HCT116 (cell line): ENCODE measurements at regions not wholly inside any gene's neighbourhood (a gene's known extent, or its start where the extent isn't known, plus 50 kb on each side); places are given as distances from the start of the nearest gene placed in this dataset.

Experiments used
- ATAC-seq: fragments of 200-7000 bp; cut with Tn5 transposase; 2 replicates; pipeline ENCODE4 v1.9.1; 2020; ENCODE audit warnings: mild to moderate bottlenecking, moderate library complexity
- BruUV-seq: library from RNA; stranded (reverse); fragments of 400-500 nt; replicated peaks from 2 replicates; lab custom pipeline; 2021; lab: Mats Ljungman, UMichigan
- CTCF ChIA-PET: fragments of 300-600 bp; sonication (Branson Sonifier 250); formaldehyde crosslinking; loops from one replicate; lab custom pipeline; 2021; ENCODE audit warnings: antibody characterized with exemption; lab: Charles Lee
- POLR2A ChIA-PET: fragments of 300-600, 350-600 bp; sonication (Branson Sonifier 250); formaldehyde crosslinking; loops from one replicate; lab custom pipeline; 2021; ENCODE audit warnings: antibody characterized with exemption; lab: Charles Lee
- RAD21 ChIA-PET, 2 experiments: fragments of 300-600 bp; sonication (Branson Sonifier 250); formaldehyde crosslinking; loops; one replicate each; lab custom pipeline; 2023; ENCODE audit warnings: low total read pairs in 2 of 2; ENCODE audit not compliant: uncharacterized antibody in 2 of 2, unreplicated experiment in 2 of 2, low non-redundant PET in 1 of 2; lab: Charles Lee
- DNase-seq: peaks from one replicate; pipeline ENCODE4 v3.0.0-alpha.2; 2010; ENCODE audit warnings: low read depth, low spot score
- H2AFZ ChIP-seq: fragments of 200-600 bp; shearing (Covaris generic), sonication (generic); 2 replicates; pipeline ENCODE4 v1.6.1; 2017; ENCODE audit warnings: low read depth, mixed run types, mixed read lengths, antibody characterized with exemption, low read length; ENCODE audit not compliant: poor library complexity, severe bottlenecking
- H3K27ac ChIP-seq: 2 replicates; pipeline ENCODE4 v1.5.1; 2012; ENCODE audit warnings: low read depth, low read length
- H3K27me3 ChIP-seq: fragments of 200-600 bp; sonication (generic); 2 replicates; pipeline ENCODE4 v1.6.1; 2016; ENCODE audit warnings: mixed run types, low read length, mixed read lengths; ENCODE audit not compliant: insufficient read depth
- H3K36me3 ChIP-seq, 2 experiments: fragments of 200-500 bp in 1 of 2; fragments of 200-600 bp in 1 of 2; sonication (Bioruptor generic) in 1 of 2; sonication (generic) in 1 of 2; 2 replicates each; pipeline versions ENCODE4 v1.5.1 to v1.6.1; 2014 to 2016; ENCODE audit warnings: low read length in 2 of 2, inconsistent platforms in 1 of 2, mixed read lengths in 1 of 2, mixed run types in 1 of 2; ENCODE audit not compliant: insufficient read depth in 2 of 2, control insufficient read depth in 1 of 2
- H3K4me1 ChIP-seq, 2 experiments: fragments of 200-600 bp in 1 of 2; sonication (generic) in 1 of 2; 2 replicates each; pipeline versions ENCODE4 v1.5.1 to v1.6.1; 2012 to 2017; ENCODE audit warnings: low read length in 2 of 2, inconsistent platforms in 1 of 2, mild to moderate bottlenecking in 1 of 2, mixed read lengths in 1 of 2, mixed run types in 1 of 2, moderate library complexity in 1 of 2; ENCODE audit not compliant: insufficient read depth in 2 of 2, control insufficient read depth in 1 of 2
- H3K4me2 ChIP-seq: fragments of 200-600 bp; sonication (generic); 2 replicates; pipeline ENCODE4 v1.6.1; 2017; ENCODE audit warnings: mixed run types, low read length, mixed read lengths
- H3K4me3 ChIP-seq, 2 experiments: fragments of 200-600 bp in 1 of 2; sonication (generic) in 1 of 2; replicated peaks in 1 of 2; 2 replicates each; pipeline ENCODE4 v1.5.1; 2011 to 2016; ENCODE audit warnings: low read length in 2 of 2, control low read depth in 1 of 2, low read depth in 1 of 2, mild to moderate bottlenecking in 1 of 2, mixed read lengths in 1 of 2, mixed run types in 1 of 2
- H3K79me2 ChIP-seq: fragments of 200-600 bp; sonication (generic); 2 replicates; pipeline ENCODE4 v1.6.1; 2017; ENCODE audit warnings: mild to moderate bottlenecking, mixed run types, low read length, moderate library complexity, mixed read lengths; ENCODE audit not compliant: insufficient read depth
- H3K9ac ChIP-seq: fragments of 200-600 bp; sonication (generic); 2 replicates; pipeline ENCODE4 v1.6.1; 2016; ENCODE audit warnings: low read length, mixed read lengths
- H3K9me2 ChIP-seq: fragments of 200-600 bp; sonication (generic), shearing (Covaris generic); 2 replicates; pipeline ENCODE4 v1.6.1; 2017; ENCODE audit warnings: mixed run types, mild to moderate bottlenecking, moderate library complexity; ENCODE audit not compliant: insufficient read depth
- H3K9me3 ChIP-seq, 2 experiments: fragments of 200-500 bp in 1 of 2; fragments of 200-600 bp in 1 of 2; sonication (Bioruptor generic) in 1 of 2; sonication (generic) in 1 of 2; 2 replicates each; pipeline ENCODE4 v1.6.1; 2014 to 2017; ENCODE audit warnings: low read length in 2 of 2, mixed read lengths in 2 of 2, inconsistent platforms in 1 of 2, low read depth in 1 of 2, mild to moderate bottlenecking in 1 of 2, mixed run types in 1 of 2, moderate library complexity in 1 of 2; ENCODE audit not compliant: control insufficient read depth in 1 of 2, insufficient read depth in 1 of 2
- H4K20me1 ChIP-seq: fragments of 200-600 bp; sonication (generic), shearing (Covaris generic); 2 replicates; pipeline ENCODE4 v1.6.1; 2017; ENCODE audit warnings: mixed run types, mild to moderate bottlenecking, moderate library complexity; ENCODE audit not compliant: insufficient read depth
- CEBPB ChIP-seq: IDR thresholded peaks from 2 replicates; pipeline ENCODE4 v1.6.1; 2012; ENCODE audit warnings: low read depth
- FOSL1 ChIP-seq: IDR thresholded peaks from 2 replicates; pipeline ENCODE4 v1.6.1; 2012; ENCODE audit warnings: low read depth
- SP1 ChIP-seq: IDR thresholded peaks from 2 replicates; pipeline ENCODE4 v1.6.1; 2012; ENCODE audit warnings: low read depth
- TCF7L2 ChIP-seq: IDR thresholded peaks from 2 replicates; pipeline ENCODE4 v1.7.0; 2011; ENCODE audit warnings: borderline replicate concordance, inconsistent platforms; ENCODE audit not compliant: insufficient read depth, insufficient read length; ENCODE audit errors: extremely low read depth
- YY1 ChIP-seq: IDR thresholded peaks from 2 replicates; pipeline ENCODE4 v1.6.1; 2011; ENCODE audit warnings: low read length, low read depth, moderate library complexity, mild to moderate bottlenecking; ENCODE audit not compliant: insufficient replicate concordance; ENCODE audit errors: extremely low read depth
- ZFX ChIP-seq: fragments of 450-650 bp; IDR thresholded peaks from 2 replicates; pipeline ENCODE4 v1.6.1; 2017
- ZNF274 ChIP-seq: fragments of 200-500 bp; sonication (Bioruptor generic); IDR thresholded peaks from 2 replicates; pipeline ENCODE4 v1.6.1; 2014; ENCODE audit warnings: mild to moderate bottlenecking, low read depth, low read length, inconsistent platforms
- intact Hi-C: fragments of 100-400 bp; cut with micrococcal nuclease; formaldehyde crosslinking; loops from 2 replicates; pipeline ENCODE4 v1.10.0; 2022
- TF ChIP-seq, protein P1 (sequence below): IDR thresholded peaks from 2 replicates; pipeline ENCODE4 v1.6.1; 2012; ENCODE audit warnings: low read depth
- TF ChIP-seq, protein P2 (sequence below): IDR thresholded peaks from 2 replicates; pipeline ENCODE4 v1.6.1; 2012
- TF ChIP-seq, protein P3 (sequence below), 3 experiments: fragments of 200-600 bp in 1 of 3; sonication (generic) in 1 of 3; IDR thresholded peaks in 2 of 3; conservative IDR thresholded peaks in 1 of 3; 2 replicates each; pipeline ENCODE4 v1.5.1; 2012 to 2017; ENCODE audit warnings: low read depth in 2 of 3, low read length in 2 of 3, antibody characterized with exemption in 1 of 3, borderline replicate concordance in 1 of 3, control low read depth in 1 of 3, mild to moderate bottlenecking in 1 of 3, mixed read lengths in 1 of 3, mixed run types in 1 of 3, moderate library complexity in 1 of 3; ENCODE audit not compliant: insufficient read depth in 1 of 3

DNA sequence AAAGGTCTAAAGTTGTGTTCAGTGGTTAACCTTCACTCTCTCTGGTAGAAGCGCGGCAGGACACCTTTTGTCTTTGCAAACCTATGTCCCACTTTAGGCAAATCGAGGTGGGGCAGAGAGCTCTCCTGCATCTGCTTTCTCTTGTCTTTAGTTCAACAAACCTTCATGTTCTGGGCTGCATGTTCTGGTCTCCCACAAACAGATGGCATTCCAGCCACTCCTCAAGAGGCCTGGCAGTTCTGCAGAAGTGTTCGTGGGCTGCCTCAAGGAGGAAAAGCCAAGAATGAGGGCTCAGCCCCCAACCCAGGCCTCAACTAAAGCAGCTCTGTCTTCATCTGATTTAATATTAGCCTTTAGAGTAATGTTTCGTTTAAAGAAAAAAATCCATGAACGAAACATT is 82.2 kb downstream of the SOD2 start:
- POLR2A ChIA-PET: interaction anchor here (0.7 kb wide), 1 partner anchor 80 kb away, joined by 3 read pairs; no protein-coding TSS in a partner anchor
- ATAC-seq (no peak), DNase-seq (no peak)
- Histone ChIP-seq H3K9ac (no peak overlapping the region), H3K27me3 (no peaks in the 10 kb centered on the region), H3K79me2 (no peaks in the 10 kb centered on the region), H2AFZ (no peak overlapping the region), H3K4me3 (no peak overlapping the region), H3K9me2 (no peaks in the 10 kb centered on the region), H3K4me2 (no peak overlapping the region), H3K4me1 (no peaks in the 10 kb centered on the region), H3K9me3 (no peaks in the 10 kb centered on the region), H3K27ac (no peak overlapping the region), H3K36me3 (no peaks in the 10 kb centered on the region), H4K20me1 (no peaks in the 10 kb centered on the region)
- intact Hi-C loops: no loop called here
- RAD21 ChIA-PET: no interaction called here
- CTCF ChIA-PET: interaction anchor here (0.7 to 1.0 kb wide), 3 partner anchors 16 to 358 kb away, joined by 3 to 4 read pairs (median 4); no protein-coding TSS in a partner anchor
- TF ChIP-seq SP1 (no peak), ZFX (no peak), YY1 (no peak), FOSL1 (no peak), TCF7L2 (no peak), ZNF274 (no peak), CEBPB (no peak)
- TF ChIP-seq, protein P1, sequence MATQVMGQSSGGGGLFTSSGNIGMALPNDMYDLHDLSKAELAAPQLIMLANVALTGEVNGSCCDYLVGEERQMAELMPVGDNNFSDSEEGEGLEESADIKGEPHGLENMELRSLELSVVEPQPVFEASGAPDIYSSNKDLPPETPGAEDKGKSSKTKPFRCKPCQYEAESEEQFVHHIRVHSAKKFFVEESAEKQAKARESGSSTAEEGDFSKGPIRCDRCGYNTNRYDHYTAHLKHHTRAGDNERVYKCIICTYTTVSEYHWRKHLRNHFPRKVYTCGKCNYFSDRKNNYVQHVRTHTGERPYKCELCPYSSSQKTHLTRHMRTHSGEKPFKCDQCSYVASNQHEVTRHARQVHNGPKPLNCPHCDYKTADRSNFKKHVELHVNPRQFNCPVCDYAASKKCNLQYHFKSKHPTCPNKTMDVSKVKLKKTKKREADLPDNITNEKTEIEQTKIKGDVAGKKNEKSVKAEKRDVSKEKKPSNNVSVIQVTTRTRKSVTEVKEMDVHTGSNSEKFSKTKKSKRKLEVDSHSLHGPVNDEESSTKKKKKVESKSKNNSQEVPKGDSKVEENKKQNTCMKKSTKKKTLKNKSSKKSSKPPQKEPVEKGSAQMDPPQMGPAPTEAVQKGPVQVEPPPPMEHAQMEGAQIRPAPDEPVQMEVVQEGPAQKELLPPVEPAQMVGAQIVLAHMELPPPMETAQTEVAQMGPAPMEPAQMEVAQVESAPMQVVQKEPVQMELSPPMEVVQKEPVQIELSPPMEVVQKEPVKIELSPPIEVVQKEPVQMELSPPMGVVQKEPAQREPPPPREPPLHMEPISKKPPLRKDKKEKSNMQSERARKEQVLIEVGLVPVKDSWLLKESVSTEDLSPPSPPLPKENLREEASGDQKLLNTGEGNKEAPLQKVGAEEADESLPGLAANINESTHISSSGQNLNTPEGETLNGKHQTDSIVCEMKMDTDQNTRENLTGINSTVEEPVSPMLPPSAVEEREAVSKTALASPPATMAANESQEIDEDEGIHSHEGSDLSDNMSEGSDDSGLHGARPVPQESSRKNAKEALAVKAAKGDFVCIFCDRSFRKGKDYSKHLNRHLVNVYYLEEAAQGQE: no peak
- TF ChIP-seq, protein P2, sequence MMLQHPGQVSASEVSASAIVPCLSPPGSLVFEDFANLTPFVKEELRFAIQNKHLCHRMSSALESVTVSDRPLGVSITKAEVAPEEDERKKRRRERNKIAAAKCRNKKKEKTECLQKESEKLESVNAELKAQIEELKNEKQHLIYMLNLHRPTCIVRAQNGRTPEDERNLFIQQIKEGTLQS: no peak
- TF ChIP-seq, protein P3, sequence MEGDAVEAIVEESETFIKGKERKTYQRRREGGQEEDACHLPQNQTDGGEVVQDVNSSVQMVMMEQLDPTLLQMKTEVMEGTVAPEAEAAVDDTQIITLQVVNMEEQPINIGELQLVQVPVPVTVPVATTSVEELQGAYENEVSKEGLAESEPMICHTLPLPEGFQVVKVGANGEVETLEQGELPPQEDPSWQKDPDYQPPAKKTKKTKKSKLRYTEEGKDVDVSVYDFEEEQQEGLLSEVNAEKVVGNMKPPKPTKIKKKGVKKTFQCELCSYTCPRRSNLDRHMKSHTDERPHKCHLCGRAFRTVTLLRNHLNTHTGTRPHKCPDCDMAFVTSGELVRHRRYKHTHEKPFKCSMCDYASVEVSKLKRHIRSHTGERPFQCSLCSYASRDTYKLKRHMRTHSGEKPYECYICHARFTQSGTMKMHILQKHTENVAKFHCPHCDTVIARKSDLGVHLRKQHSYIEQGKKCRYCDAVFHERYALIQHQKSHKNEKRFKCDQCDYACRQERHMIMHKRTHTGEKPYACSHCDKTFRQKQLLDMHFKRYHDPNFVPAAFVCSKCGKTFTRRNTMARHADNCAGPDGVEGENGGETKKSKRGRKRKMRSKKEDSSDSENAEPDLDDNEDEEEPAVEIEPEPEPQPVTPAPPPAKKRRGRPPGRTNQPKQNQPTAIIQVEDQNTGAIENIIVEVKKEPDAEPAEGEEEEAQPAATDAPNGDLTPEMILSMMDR (IDR thresholded peaks at IDR 0.05 in 2 of 3, conservative IDR thresholded peaks at IDR 0.05 in 1 of 3; ENCODE audit: borderline replicate concordance in 1 of 3, insufficient read depth in 1 of 3, low read depth in 2 of 3, low read length in 2 of 3): no peak
- no TSS peak for BruUV-seq
